B cell (primary cell): ENCODE measurements at regions not wholly inside any gene's neighbourhood (a gene's known extent, or its start where the extent isn't known, plus 50 kb on each side); places are given as distances from the start of the nearest gene placed in this dataset.

Source experiments
- CTCF ChIP-seq: fragments of 200-600 bp; IDR thresholded peaks from one replicate; pipeline ENCODE4 v1.8.0; 2022; ENCODE audit warnings: antibody characterized with exemption, mild to moderate bottlenecking
- EZH2 ChIP-seq: IDR thresholded peaks from 2 replicates; pipeline ENCODE4 v1.6.1; 2012; ENCODE audit warnings: borderline replicate concordance, low read depth, mild to moderate bottlenecking, moderate library complexity, low read length; ENCODE audit not compliant: insufficient read depth, poor library complexity, severe bottlenecking

- TF ChIP-seq CTCF (no peak), EZH2 (no peak)
Measured at GRCh38 chr1:232452117-232452516, 177.8 kb downstream of the SIPA1L2 start.
